ENCODE measurements at regions not wholly inside any gene's neighbourhood (a gene's known extent, or its start where the extent isn't known, plus 50 kb on each side); places are given as distances from the start of the nearest gene placed in this dataset.

DNA sequence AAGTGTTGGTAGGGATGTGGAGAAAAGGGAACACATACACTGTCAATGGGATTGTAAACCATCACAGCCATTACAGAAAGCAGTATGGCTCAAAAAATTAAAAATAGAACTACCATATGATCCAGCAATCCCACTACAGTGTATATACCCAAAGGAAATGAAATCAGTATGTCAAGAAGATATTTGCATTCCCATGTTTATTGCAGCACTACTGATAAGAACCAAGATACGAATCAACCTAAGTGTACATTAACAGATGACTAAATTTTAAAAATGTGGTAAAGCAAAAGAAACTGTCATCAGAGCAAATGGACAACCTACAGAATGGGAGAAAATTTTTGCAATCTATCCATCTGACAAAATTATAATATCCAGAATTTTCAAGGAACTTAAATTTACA, 290.4 kb downstream of the IPMK start:
- Histone ChIP-seq H3K4me1 (ENCODE audit: control insufficient read depth in 1 of 2, extremely low read depth in 1 of 2, insufficient read depth in 2 of 2, low read length in 2 of 2) (no peaks in the 10 kb centered on the region), H3K4me3 (ENCODE audit: control insufficient read depth in 1 of 2, extremely low read depth in 1 of 2, low read length in 1 of 2) (no peak overlapping the region), H3K27me3 (replicated peaks in 1 of 2; ENCODE audit: control insufficient read depth in 2 of 2, extremely low read depth in 1 of 2, insufficient read depth in 2 of 2, low read length in 1 of 2) (no peaks in the 10 kb centered on the region), H3K9me3 (no peaks in the 10 kb centered on the region), H3K36me3 (ENCODE audit: control insufficient read depth in 2 of 2, extremely low read depth in 1 of 2, insufficient read depth in 1 of 2, low read length in 1 of 2) (no peaks in the 10 kb centered on the region), H3K27ac (ENCODE audit: low read length) (no peak overlapping the region)
- no peaks in the 10 kb centered on the region for H3K36me3 Mint-ChIP-seq
- H3K27ac Mint-ChIP-seq = no peak overlapping the region
- POLR2A ChIA-PET = no interaction called here
- no peaks in the 10 kb centered on the region for H3K4me1 Mint-ChIP-seq
- ATAC-seq (replicated peaks in 1 of 4) (no peak), DNase-seq (no peak)
- CTCF ChIA-PET = no interaction called here
- H3K4me3 Mint-ChIP-seq = no peak overlapping the region
- H3K9me3 Mint-ChIP-seq = peaks cover 8 to 19% (median 15%) of the 10 kb centered on the region in 3 donors
- H3K27me3 Mint-ChIP-seq = no peaks in the 10 kb centered on the region
- no CpG with 5 or more reads among the region's 1 CpG for WGBS (ENCODE audit: insufficient coverage)

DNA sequence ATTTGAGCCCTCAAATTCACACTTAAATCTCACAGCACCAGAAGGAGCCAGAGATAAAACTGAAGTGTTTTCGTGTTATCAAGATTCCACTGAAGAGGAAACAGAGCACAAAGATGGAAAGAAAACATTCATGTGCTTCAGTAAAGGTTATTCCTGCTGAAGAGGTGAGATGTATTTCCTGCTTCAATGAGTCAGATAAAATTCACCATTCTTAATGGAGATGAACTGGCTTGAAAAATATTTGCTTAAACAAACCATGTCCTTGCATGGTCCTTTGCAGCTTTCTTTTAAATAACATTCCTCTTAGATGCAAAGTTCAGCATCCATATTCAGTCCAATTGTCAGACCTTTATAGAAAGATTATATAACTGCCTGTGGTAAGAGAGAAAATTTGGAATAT, 294.2 kb downstream of the IPMK start:
- DNase-seq = no peak
- CTCF ChIA-PET = no interaction called here
- Mint-ChIP-seq H3K27me3 (no peaks in the 10 kb centered on the region), H3K27ac (no peak overlapping the region), H3K36me3 (no peaks in the 10 kb centered on the region), H3K4me1 (no peaks in the 10 kb centered on the region), H3K4me3 (no peak overlapping the region), H3K9me3 (peaks cover 4 to 15% (median 8%) of the 10 kb centered on the region in 3 donors)
- Histone ChIP-seq H3K36me3 (ENCODE audit: control insufficient read depth in 2 of 2, extremely low read depth in 1 of 2, insufficient read depth in 1 of 2, low read length in 1 of 2) (no peaks in the 10 kb centered on the region), H3K27ac (ENCODE audit: low read length) (no peak overlapping the region), H3K9me3 (no peaks in the 10 kb centered on the region), H3K27me3 (replicated peaks in 1 of 2; ENCODE audit: control insufficient read depth in 2 of 2, extremely low read depth in 1 of 2, insufficient read depth in 2 of 2, low read length in 1 of 2) (no peaks in the 10 kb centered on the region), H3K4me1 (ENCODE audit: control insufficient read depth in 1 of 2, extremely low read depth in 1 of 2, insufficient read depth in 2 of 2, low read length in 2 of 2) (no peaks in the 10 kb centered on the region), H3K4me3 (ENCODE audit: control insufficient read depth in 1 of 2, extremely low read depth in 1 of 2, low read length in 1 of 2) (no peak overlapping the region)
- POLR2A ChIA-PET = no interaction called here
- no CpG with 5 or more reads among the region's 1 CpG for WGBS (ENCODE audit: insufficient coverage)
- ATAC-seq (replicated peaks in 1 of 4) = no peak

DNA sequence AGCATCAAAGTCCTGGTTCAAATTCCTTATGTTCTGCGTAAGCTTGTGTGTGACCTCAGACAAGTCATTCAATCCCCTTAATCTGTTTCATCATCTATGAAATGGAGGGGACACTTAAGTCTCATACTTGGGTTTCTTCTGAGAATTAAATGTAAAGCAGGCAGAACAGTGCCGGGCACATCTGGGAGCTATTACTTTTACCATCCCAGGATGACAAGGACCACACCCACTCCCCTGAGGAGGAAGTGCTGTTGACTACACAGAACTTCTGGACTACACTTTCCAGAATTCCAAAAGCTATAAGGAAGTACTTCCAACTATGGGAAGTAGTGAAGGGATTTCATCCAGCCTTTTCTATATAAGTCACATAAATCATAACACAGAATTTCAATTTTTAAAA, 294.9 kb downstream of the IPMK start:
- POLR2A ChIA-PET = interaction anchor here in 1 of 2 donors (0.6 kb wide), 1 partner anchor 331 kb away, joined by 3 read pairs; no protein-coding TSS in a partner anchor
- no peaks in the 10 kb centered on the region for H3K36me3 Mint-ChIP-seq
- H3K27me3 ChIP-seq (replicated peaks in 1 of 2; ENCODE audit: control insufficient read depth in 2 of 2, extremely low read depth in 1 of 2, insufficient read depth in 2 of 2, low read length in 1 of 2) = no peaks in the 10 kb centered on the region

DNA sequence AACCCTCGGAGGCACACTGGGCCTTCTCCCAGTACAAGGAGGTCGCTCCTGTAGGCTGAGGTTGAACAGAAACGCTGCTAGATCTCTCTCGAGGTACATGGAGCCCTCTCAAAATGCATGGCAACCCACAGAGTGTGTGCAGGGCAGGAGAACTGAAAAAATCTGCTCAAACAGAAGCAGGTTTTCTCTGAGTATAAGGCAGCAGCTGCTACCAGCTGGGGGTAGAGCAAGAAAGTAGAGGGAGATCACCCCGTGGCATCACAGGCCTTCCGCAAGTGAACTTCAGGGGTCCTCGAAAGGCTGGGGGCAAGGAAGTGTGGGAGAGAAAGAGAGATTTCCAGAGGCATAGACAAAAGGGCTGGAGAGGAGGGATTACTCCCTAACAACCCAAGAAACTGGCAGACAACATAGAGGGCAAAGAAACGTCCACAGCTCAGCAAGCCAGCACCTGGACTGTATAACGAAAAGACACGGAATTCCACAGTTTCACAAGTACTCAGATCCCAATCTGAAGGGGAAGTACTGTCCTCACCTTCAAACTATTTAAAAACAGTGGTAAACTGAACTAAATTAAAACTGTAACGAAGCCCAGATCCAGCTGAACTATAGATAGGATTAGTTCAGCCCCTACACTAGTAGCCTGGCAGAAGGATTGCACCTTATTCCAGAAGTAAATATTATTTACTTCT, 299.2 kb downstream of the IPMK start:
- peaks cover 0 to 10% (median 0%) of the 10 kb centered on the region in 3 donors for H3K9me3 Mint-ChIP-seq
- H3K4me1 ChIP-seq (ENCODE audit: control insufficient read depth in 1 of 2, extremely low read depth in 1 of 2, insufficient read depth in 2 of 2, low read length in 2 of 2) = no peaks in the 10 kb centered on the region
- no peaks in the 10 kb centered on the region for H3K4me1 Mint-ChIP-seq
- no peak overlapping the region for H3K27ac ChIP-seq (ENCODE audit: low read length)
- ChIA-PET CTCF (no interaction called here), POLR2A (no interaction called here)
- no peak overlapping the region for H3K27ac Mint-ChIP-seq
- H3K36me3 Mint-ChIP-seq = no peaks in the 10 kb centered on the region
- no peak for DNase-seq
- no peak overlapping the region for H3K4me3 ChIP-seq (ENCODE audit: control insufficient read depth in 1 of 2, extremely low read depth in 1 of 2, low read length in 1 of 2)
- H3K27me3 Mint-ChIP-seq = no peaks in the 10 kb centered on the region
- no peaks in the 10 kb centered on the region for H3K9me3 ChIP-seq
- H3K36me3 ChIP-seq (ENCODE audit: control insufficient read depth in 2 of 2, extremely low read depth in 1 of 2, insufficient read depth in 1 of 2, low read length in 1 of 2) = no peaks in the 10 kb centered on the region
- WGBS (ENCODE audit: insufficient coverage) = 83% methylated on average over 4 of the region's 11 CpGs
- ATAC-seq (replicated peaks in 1 of 4) = no peak
- H3K4me3 Mint-ChIP-seq = no peak overlapping the region
- H3K27me3 ChIP-seq (replicated peaks in 1 of 2; ENCODE audit: control insufficient read depth in 2 of 2, extremely low read depth in 1 of 2, insufficient read depth in 2 of 2, low read length in 1 of 2) = no peaks in the 10 kb centered on the region

More for the DNA sequence above, 294.9 kb downstream of the IPMK start:
- Mint-ChIP-seq H3K27me3 (no peaks in the 10 kb centered on the region), H3K9me3 (peaks cover 4 to 13% (median 5%) of the 10 kb centered on the region in 3 donors), H3K27ac (no peak overlapping the region), H3K4me3 (no peak overlapping the region), H3K4me1 (no peaks in the 10 kb centered on the region)
- Histone ChIP-seq H3K36me3 (ENCODE audit: control insufficient read depth in 2 of 2, extremely low read depth in 1 of 2, insufficient read depth in 1 of 2, low read length in 1 of 2) (no peaks in the 10 kb centered on the region), H3K4me1 (ENCODE audit: control insufficient read depth in 1 of 2, extremely low read depth in 1 of 2, insufficient read depth in 2 of 2, low read length in 2 of 2) (no peaks in the 10 kb centered on the region), H3K27ac (ENCODE audit: low read length) (no peak overlapping the region), H3K4me3 (ENCODE audit: control insufficient read depth in 1 of 2, extremely low read depth in 1 of 2, low read length in 1 of 2) (no peak overlapping the region), H3K9me3 (no peaks in the 10 kb centered on the region)
- WGBS (ENCODE audit: insufficient coverage) = no CpG with 5 or more reads among the region's 2 CpGs
- CTCF ChIA-PET = no interaction called here
- no peak for ATAC-seq (replicated peaks in 1 of 4)
- DNase-seq = no peak

DNA sequence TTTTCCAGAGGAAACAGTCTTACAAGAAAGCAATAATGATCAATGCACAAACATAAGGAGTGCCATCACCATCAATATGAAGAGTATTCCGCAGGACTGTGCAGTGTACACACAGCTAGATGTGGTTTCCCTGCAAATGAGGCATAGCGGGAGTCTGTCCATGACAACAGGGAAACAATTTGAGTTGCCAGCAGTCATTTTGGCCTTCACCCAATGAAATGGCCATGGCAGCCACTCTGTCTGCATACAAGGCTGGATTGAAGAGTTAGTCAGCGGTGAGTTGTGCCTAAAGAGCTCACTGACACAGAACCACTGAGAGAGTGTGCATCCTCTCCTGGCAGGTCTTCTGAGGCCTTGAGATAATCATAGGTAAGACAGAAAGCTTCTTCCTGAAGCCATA, 303.3 kb downstream of the IPMK start:
- no peak for DNase-seq
- H3K4me1 Mint-ChIP-seq = no peaks in the 10 kb centered on the region
- H3K27ac Mint-ChIP-seq = no peak overlapping the region
- WGBS (ENCODE audit: insufficient coverage) = 100% methylated on average over 3 of the region's 3 CpGs
- Histone ChIP-seq H3K4me1 (ENCODE audit: control insufficient read depth in 1 of 2, extremely low read depth in 1 of 2, insufficient read depth in 2 of 2, low read length in 2 of 2) (no peaks in the 10 kb centered on the region), H3K27me3 (replicated peaks in 1 of 2; ENCODE audit: control insufficient read depth in 2 of 2, extremely low read depth in 1 of 2, insufficient read depth in 2 of 2, low read length in 1 of 2) (no peaks in the 10 kb centered on the region), H3K27ac (ENCODE audit: low read length) (no peak overlapping the region), H3K4me3 (ENCODE audit: control insufficient read depth in 1 of 2, extremely low read depth in 1 of 2, low read length in 1 of 2) (no peak overlapping the region), H3K9me3 (no peaks in the 10 kb centered on the region), H3K36me3 (ENCODE audit: control insufficient read depth in 2 of 2, extremely low read depth in 1 of 2, insufficient read depth in 1 of 2, low read length in 1 of 2) (no peaks in the 10 kb centered on the region)
- ATAC-seq (replicated peaks in 1 of 4) = no peak
- no peak overlapping the region for H3K4me3 Mint-ChIP-seq
- no peaks in the 10 kb centered on the region for H3K27me3 Mint-ChIP-seq
- CTCF ChIA-PET = no interaction called here
- peaks cover 0 to 10% (median 0%) of the 10 kb centered on the region in 3 donors for H3K9me3 Mint-ChIP-seq
- POLR2A ChIA-PET = no interaction called here
- no peaks in the 10 kb centered on the region for H3K36me3 Mint-ChIP-seq

DNA sequence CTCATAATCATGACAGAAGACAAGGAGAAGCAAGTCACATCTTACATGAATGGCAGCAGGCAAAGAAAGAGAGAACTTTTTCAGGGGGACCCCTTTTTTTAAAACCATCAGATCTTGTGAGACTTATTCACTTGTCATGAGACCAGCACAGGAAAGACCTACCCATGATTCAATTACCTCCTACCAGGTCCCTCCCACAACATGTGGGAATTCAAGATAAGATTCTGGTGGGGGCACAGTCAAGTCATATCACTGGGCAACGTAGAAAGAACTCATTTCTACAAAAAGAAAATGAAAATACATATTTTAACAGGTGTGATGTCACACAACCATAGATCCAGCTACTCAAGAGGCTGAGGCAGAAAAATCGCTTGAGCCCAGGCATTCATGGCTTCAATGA, 304.1 kb downstream of the IPMK start:
- Histone ChIP-seq H3K27ac (ENCODE audit: low read length) (no peak overlapping the region), H3K36me3 (ENCODE audit: control insufficient read depth in 2 of 2, extremely low read depth in 1 of 2, insufficient read depth in 1 of 2, low read length in 1 of 2) (no peaks in the 10 kb centered on the region), H3K27me3 (replicated peaks in 1 of 2; ENCODE audit: control insufficient read depth in 2 of 2, extremely low read depth in 1 of 2, insufficient read depth in 2 of 2, low read length in 1 of 2) (no peaks in the 10 kb centered on the region), H3K4me1 (ENCODE audit: control insufficient read depth in 1 of 2, extremely low read depth in 1 of 2, insufficient read depth in 2 of 2, low read length in 2 of 2) (no peaks in the 10 kb centered on the region), H3K9me3 (no peaks in the 10 kb centered on the region), H3K4me3 (ENCODE audit: control insufficient read depth in 1 of 2, extremely low read depth in 1 of 2, low read length in 1 of 2) (no peak overlapping the region)
- H3K27me3 Mint-ChIP-seq = no peaks in the 10 kb centered on the region
- no peaks in the 10 kb centered on the region for H3K36me3 Mint-ChIP-seq
- ChIA-PET POLR2A (no interaction called here), CTCF (no interaction called here)
- no CpG with 5 or more reads among the region's 2 CpGs for WGBS (ENCODE audit: insufficient coverage)
- H3K4me3 Mint-ChIP-seq = no peak overlapping the region
- H3K27ac Mint-ChIP-seq = no peak overlapping the region
- no peaks in the 10 kb centered on the region for H3K4me1 Mint-ChIP-seq
- ATAC-seq (replicated peaks in 1 of 4) = no peak
- no peak for DNase-seq
- H3K9me3 Mint-ChIP-seq = peaks cover 0 to 10% (median 0%) of the 10 kb centered on the region in 3 donors

DNA sequence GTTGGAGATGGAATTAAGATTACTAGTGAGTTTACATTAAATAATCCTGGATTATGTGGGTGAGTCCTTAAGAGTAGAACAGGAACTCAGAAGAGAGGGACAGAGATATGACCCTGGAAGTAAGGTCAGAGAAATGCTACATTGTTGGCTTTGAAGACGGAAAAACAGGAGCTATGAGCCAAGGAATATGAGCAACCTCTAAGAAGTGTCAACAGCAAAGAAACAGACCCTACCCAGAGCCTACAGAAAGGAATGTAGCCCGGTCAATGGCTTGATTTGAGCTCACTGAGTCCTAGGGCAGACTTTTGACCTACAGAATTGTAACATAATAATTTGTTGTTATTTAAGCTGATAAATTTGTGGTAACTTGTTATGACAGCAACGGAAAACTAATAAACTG, 304.9 kb downstream of the IPMK start:
- no peak for DNase-seq
- Mint-ChIP-seq H3K36me3 (no peaks in the 10 kb centered on the region), H3K27me3 (no peaks in the 10 kb centered on the region), H3K27ac (no peak overlapping the region), H3K4me3 (no peak overlapping the region), H3K4me1 (no peaks in the 10 kb centered on the region), H3K9me3 (peaks cover 0 to 12% (median 0%) of the 10 kb centered on the region in 3 donors)
- Histone ChIP-seq H3K27ac (ENCODE audit: low read length) (no peak overlapping the region), H3K4me1 (ENCODE audit: control insufficient read depth in 1 of 2, extremely low read depth in 1 of 2, insufficient read depth in 2 of 2, low read length in 2 of 2) (no peaks in the 10 kb centered on the region), H3K9me3 (no peaks in the 10 kb centered on the region), H3K4me3 (ENCODE audit: control insufficient read depth in 1 of 2, extremely low read depth in 1 of 2, low read length in 1 of 2) (no peak overlapping the region), H3K36me3 (ENCODE audit: control insufficient read depth in 2 of 2, extremely low read depth in 1 of 2, insufficient read depth in 1 of 2, low read length in 1 of 2) (no peaks in the 10 kb centered on the region), H3K27me3 (replicated peaks in 1 of 2; ENCODE audit: control insufficient read depth in 2 of 2, extremely low read depth in 1 of 2, insufficient read depth in 2 of 2, low read length in 1 of 2) (no peaks in the 10 kb centered on the region)
- WGBS (ENCODE audit: insufficient coverage) = 40% methylated on average over 1 of the region's 3 CpGs
- ChIA-PET CTCF (no interaction called here), POLR2A (no interaction called here)
- no peak for ATAC-seq (replicated peaks in 1 of 4)

All from T-cell (primary cell).